ENCODE measurements at regions not wholly inside any gene's neighbourhood (a gene's known extent, or its start where the extent isn't known, plus 50 kb on each side); places are given as distances from the start of the nearest gene placed in this dataset.
"Not testable (repeated sequence)": the region's sequence is repeated elsewhere in the genome, so short reads cannot be mapped to it uniquely, and the experiment has no call there.

GRCh38 chr14:83887866-83888265 lies 1642.1 kb upstream of the FLRT2 start:
- Mint-ChIP-seq H3K9me3 (peaks cover 3% of the 10 kb centered on the region), H3K36me3 (ENCODE audit: low read depth) (no peaks in the 10 kb centered on the region), H3K27ac (ENCODE audit: unreplicated experiment) (no peak overlapping the region), H3K4me1 (peaks cover 6% of the 10 kb centered on the region), H3K27me3 (ENCODE audit: low read depth) (no peaks in the 10 kb centered on the region), H3K4me3 (no peak overlapping the region)
- DNase-seq (ENCODE audit: low read depth, low spot score): no peak
- TF ChIP-seq, protein P1, sequence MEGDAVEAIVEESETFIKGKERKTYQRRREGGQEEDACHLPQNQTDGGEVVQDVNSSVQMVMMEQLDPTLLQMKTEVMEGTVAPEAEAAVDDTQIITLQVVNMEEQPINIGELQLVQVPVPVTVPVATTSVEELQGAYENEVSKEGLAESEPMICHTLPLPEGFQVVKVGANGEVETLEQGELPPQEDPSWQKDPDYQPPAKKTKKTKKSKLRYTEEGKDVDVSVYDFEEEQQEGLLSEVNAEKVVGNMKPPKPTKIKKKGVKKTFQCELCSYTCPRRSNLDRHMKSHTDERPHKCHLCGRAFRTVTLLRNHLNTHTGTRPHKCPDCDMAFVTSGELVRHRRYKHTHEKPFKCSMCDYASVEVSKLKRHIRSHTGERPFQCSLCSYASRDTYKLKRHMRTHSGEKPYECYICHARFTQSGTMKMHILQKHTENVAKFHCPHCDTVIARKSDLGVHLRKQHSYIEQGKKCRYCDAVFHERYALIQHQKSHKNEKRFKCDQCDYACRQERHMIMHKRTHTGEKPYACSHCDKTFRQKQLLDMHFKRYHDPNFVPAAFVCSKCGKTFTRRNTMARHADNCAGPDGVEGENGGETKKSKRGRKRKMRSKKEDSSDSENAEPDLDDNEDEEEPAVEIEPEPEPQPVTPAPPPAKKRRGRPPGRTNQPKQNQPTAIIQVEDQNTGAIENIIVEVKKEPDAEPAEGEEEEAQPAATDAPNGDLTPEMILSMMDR (conservative IDR thresholded peaks at IDR 0.05): no peak

DNA sequence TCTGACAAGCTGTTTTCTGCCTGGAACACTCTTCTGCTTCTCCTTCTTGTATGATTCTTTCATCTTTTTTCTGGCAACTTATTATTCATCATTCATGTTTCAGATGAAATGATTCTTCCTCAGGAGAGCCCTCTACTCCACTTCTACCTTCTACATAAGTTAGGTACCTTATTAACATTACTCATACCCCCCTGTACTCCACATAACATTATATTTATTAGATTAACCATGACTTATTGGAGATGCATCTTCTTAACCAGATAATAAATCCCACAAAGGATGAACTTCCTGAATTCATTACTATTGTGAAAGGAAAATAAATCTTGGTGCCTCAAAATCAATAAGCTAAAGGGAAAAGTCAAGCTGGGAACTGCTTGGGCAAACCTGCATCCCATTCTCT lies 1636.5 kb upstream of the FLRT2 start:
- no peak for DNase-seq (ENCODE audit: low read depth, low spot score)
- Mint-ChIP-seq H3K4me1 (no peaks in the 10 kb centered on the region), H3K4me3 (no peak overlapping the region), H3K27me3 (ENCODE audit: low read depth) (no peaks in the 10 kb centered on the region), H3K9me3 (peaks cover 3% of the 10 kb centered on the region), H3K36me3 (ENCODE audit: low read depth) (no peaks in the 10 kb centered on the region), H3K27ac (ENCODE audit: unreplicated experiment) (no peak overlapping the region)
- TF ChIP-seq, protein P1 (conservative IDR thresholded peaks at IDR 0.05): no peak

DNA sequence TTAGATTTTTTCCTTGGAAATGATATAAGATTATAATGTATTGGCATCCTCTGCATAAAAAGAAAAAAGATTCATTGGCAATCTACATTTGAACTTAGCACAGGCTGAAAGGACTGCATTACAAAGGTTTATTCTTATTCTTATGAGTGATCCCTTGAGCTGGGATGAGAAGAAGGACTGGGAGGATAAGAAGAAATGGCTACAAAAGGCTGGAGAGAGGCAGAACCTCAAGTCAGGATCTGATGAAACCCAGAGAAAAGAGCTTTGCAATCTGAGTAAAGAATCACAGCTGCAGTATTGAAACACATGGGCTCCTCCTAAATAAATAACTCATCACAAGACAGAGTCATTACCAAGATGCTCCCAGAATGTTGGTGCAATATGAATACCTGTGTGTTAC lies 1635.4 kb upstream of the FLRT2 start:
- H3K36me3 Mint-ChIP-seq (ENCODE audit: low read depth): no peaks in the 10 kb centered on the region
- H3K4me1 Mint-ChIP-seq: no peaks in the 10 kb centered on the region
- no peak for DNase-seq (ENCODE audit: low read depth, low spot score)
- TF ChIP-seq, protein P1 (conservative IDR thresholded peaks at IDR 0.05): no peak
- H3K4me3 Mint-ChIP-seq: no peak overlapping the region
- H3K27me3 Mint-ChIP-seq (ENCODE audit: low read depth): no peaks in the 10 kb centered on the region
- H3K9me3 Mint-ChIP-seq: no peaks in the 10 kb centered on the region
- no peak overlapping the region for H3K27ac Mint-ChIP-seq (ENCODE audit: unreplicated experiment)

DNA sequence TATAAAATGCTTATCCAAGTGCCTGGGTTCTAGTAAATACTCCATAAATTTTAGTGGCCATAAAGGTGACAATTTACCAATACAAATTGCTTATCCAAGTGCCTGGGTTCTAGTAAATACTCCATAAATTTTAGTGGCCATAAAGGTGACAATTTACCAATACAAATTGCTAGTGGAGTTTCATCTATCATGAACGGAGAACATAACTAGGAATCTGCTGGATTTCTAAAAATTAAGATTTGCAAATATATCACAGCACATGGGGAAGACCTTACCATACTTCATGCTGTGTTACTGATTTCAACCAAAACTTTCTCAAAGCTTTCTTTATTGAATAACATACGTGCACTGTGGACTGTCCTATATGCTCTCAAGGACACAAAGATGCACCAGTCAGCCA lies 1631.4 kb upstream of the FLRT2 start:
- not testable (repeated sequence) for H3K27me3 Mint-ChIP-seq (ENCODE audit: low read depth); H3K4me3 Mint-ChIP-seq; H3K36me3 Mint-ChIP-seq (ENCODE audit: low read depth); H3K4me1 Mint-ChIP-seq; H3K27ac Mint-ChIP-seq (ENCODE audit: unreplicated experiment); H3K9me3 Mint-ChIP-seq; DNase-seq (ENCODE audit: low read depth, low spot score)

DNA sequence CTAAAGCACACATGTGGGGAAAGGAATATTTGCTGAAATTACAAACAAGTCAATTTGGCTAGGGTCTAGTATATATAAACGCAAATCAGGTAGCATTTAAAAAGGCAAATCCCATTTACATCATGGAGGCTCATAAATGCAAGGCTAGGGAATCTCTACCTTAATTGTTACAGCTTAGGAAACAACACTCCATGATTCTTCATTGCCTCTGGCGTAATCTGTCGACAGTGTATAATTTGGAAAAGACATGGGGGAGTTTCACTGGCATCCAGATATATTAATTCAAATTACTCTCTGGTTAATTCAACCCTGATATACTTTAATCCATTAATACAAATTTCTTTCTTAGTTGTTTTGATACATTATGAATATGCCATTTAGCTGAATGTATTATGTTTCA lies 1630.2 kb upstream of the FLRT2 start:
- Mint-ChIP-seq H3K4me1 (no peaks in the 10 kb centered on the region), H3K36me3 (ENCODE audit: low read depth) (no peaks in the 10 kb centered on the region), H3K4me3 (no peak overlapping the region), H3K9me3 (peaks cover 2% of the 10 kb centered on the region), H3K27me3 (ENCODE audit: low read depth) (no peaks in the 10 kb centered on the region), H3K27ac (ENCODE audit: unreplicated experiment) (peak overlapping the region; percentile 11)
- TF ChIP-seq, protein P1 (conservative IDR thresholded peaks at IDR 0.05): no peak
- no peak for DNase-seq (ENCODE audit: low read depth, low spot score)

GRCh38 chr14:83905157-83905556 lies 1624.8 kb upstream of the FLRT2 start:
- DNase-seq (ENCODE audit: low read depth, low spot score): no peak
- H3K4me3 Mint-ChIP-seq: no peak overlapping the region
- H3K36me3 Mint-ChIP-seq (ENCODE audit: low read depth): no peaks in the 10 kb centered on the region
- H3K27ac Mint-ChIP-seq (ENCODE audit: unreplicated experiment): no peak overlapping the region
- H3K4me1 Mint-ChIP-seq: no peaks in the 10 kb centered on the region
- H3K27me3 Mint-ChIP-seq (ENCODE audit: low read depth): no peaks in the 10 kb centered on the region
- TF ChIP-seq, protein P1 (conservative IDR thresholded peaks at IDR 0.05): no peak
- H3K9me3 Mint-ChIP-seq: peaks cover 2% of the 10 kb centered on the region
